ENCODE measurements at regions not wholly inside any gene's neighbourhood (a gene's known extent, or its start where the extent isn't known, plus 50 kb on each side); places are given as distances from the start of the nearest gene placed in this dataset.

- Histone ChIP-seq H3K9me3 (ENCODE audit: insufficient read depth, low read length) (no peaks in the 10 kb centered on the region), H3K4me1 (ENCODE audit: low read length) (no peaks in the 10 kb centered on the region), H3K27me3 (ENCODE audit: low read depth, low read length) (no peaks in the 10 kb centered on the region), H3K4me2 (ENCODE audit: low read length) (no peak overlapping the region), H2AFZ (ENCODE audit: low read depth, low read length) (no peak overlapping the region), H3K27ac (ENCODE audit: low read length) (no peak overlapping the region), H3K79me2 (ENCODE audit: low read length) (no peaks in the 10 kb centered on the region), H3K36me3 (replicated peaks; ENCODE audit: low read depth, low read length) (no peaks in the 10 kb centered on the region), H3K9ac (ENCODE audit: low read length) (no peak overlapping the region), H3K4me3 (ENCODE audit: low read length) (no peak overlapping the region), H4K20me1 (ENCODE audit: insufficient read depth, low read length) (no peaks in the 10 kb centered on the region)
- no peak for TF ChIP-seq EZH2phosphoT487 (IDR thresholded peaks at IDR 0.05; ENCODE audit: low read depth)
- TF ChIP-seq CTCF (IDR thresholded peaks at IDR 0.05; ENCODE audit: low read depth, low read length): peak; percentile 40
Measured at GRCh38 chr4:132332932-132333723, 816.0 kb upstream of the PCDH10 start.

GRCh38 chr4:132333724-132334047, 815.4 kb upstream of the PCDH10 start:
- Histone ChIP-seq H4K20me1 (ENCODE audit: insufficient read depth, low read length) (no peaks in the 10 kb centered on the region), H3K27me3 (ENCODE audit: low read depth, low read length) (no peaks in the 10 kb centered on the region), H3K36me3 (replicated peaks; ENCODE audit: low read depth, low read length) (no peaks in the 10 kb centered on the region), H3K4me2 (ENCODE audit: low read length) (no peak overlapping the region), H3K27ac (ENCODE audit: low read length) (no peak overlapping the region), H3K79me2 (ENCODE audit: low read length) (no peaks in the 10 kb centered on the region), H2AFZ (ENCODE audit: low read depth, low read length) (no peak overlapping the region), H3K9me3 (ENCODE audit: insufficient read depth, low read length) (no peaks in the 10 kb centered on the region), H3K4me1 (ENCODE audit: low read length) (no peaks in the 10 kb centered on the region), H3K9ac (ENCODE audit: low read length) (no peak overlapping the region), H3K4me3 (ENCODE audit: low read length) (no peak overlapping the region)
- no peak for TF ChIP-seq EZH2phosphoT487 (IDR thresholded peaks at IDR 0.05; ENCODE audit: low read depth)
- TF ChIP-seq CTCF (IDR thresholded peaks at IDR 0.05; ENCODE audit: low read depth, low read length): no peak

GRCh38 chr4:132334081-132334480, 815.0 kb upstream of the PCDH10 start:
- no peak overlapping the region for H3K4me2 ChIP-seq (ENCODE audit: low read length)
- H3K79me2 ChIP-seq (ENCODE audit: low read length): no peaks in the 10 kb centered on the region
- TF ChIP-seq CTCF (IDR thresholded peaks at IDR 0.05; ENCODE audit: low read depth, low read length) (no peak), EZH2phosphoT487 (IDR thresholded peaks at IDR 0.05; ENCODE audit: low read depth) (no peak)
- no peaks in the 10 kb centered on the region for H3K4me1 ChIP-seq (ENCODE audit: low read length)
- no peak overlapping the region for H3K4me3 ChIP-seq (ENCODE audit: low read length)
- no peaks in the 10 kb centered on the region for H3K27me3 ChIP-seq (ENCODE audit: low read depth, low read length)
- no peaks in the 10 kb centered on the region for H3K9me3 ChIP-seq (ENCODE audit: insufficient read depth, low read length)
- H2AFZ ChIP-seq (ENCODE audit: low read depth, low read length): no peak overlapping the region
- no peak overlapping the region for H3K9ac ChIP-seq (ENCODE audit: low read length)
- no peak overlapping the region for H3K27ac ChIP-seq (ENCODE audit: low read length)
- no peaks in the 10 kb centered on the region for H4K20me1 ChIP-seq (ENCODE audit: insufficient read depth, low read length)
- H3K36me3 ChIP-seq (replicated peaks; ENCODE audit: low read depth, low read length): no peaks in the 10 kb centered on the region

- Histone ChIP-seq H3K9ac (ENCODE audit: low read length) (no peak overlapping the region), H3K4me3 (ENCODE audit: low read length) (no peak overlapping the region), H2AFZ (ENCODE audit: low read depth, low read length) (no peak overlapping the region), H3K4me1 (ENCODE audit: low read length) (no peaks in the 10 kb centered on the region), H3K36me3 (replicated peaks; ENCODE audit: low read depth, low read length) (no peaks in the 10 kb centered on the region), H3K79me2 (ENCODE audit: low read length) (no peaks in the 10 kb centered on the region), H3K4me2 (ENCODE audit: low read length) (no peak overlapping the region), H3K27me3 (ENCODE audit: low read depth, low read length) (no peaks in the 10 kb centered on the region), H3K27ac (ENCODE audit: low read length) (no peak overlapping the region), H3K9me3 (ENCODE audit: insufficient read depth, low read length) (no peaks in the 10 kb centered on the region), H4K20me1 (ENCODE audit: insufficient read depth, low read length) (no peaks in the 10 kb centered on the region)
- TF ChIP-seq EZH2phosphoT487 (IDR thresholded peaks at IDR 0.05; ENCODE audit: low read depth) (no peak), CTCF (IDR thresholded peaks at IDR 0.05; ENCODE audit: low read depth, low read length) (no peak)
Measured at GRCh38 chr4:132344924-132345828, 803.9 kb upstream of the PCDH10 start.

Measured in OCI-LY3 (cell line).